Stromal cell of bone marrow (primary cell): ENCODE measurements at regions not wholly inside any gene's neighbourhood (a gene's known extent, or its start where the extent isn't known, plus 50 kb on each side); places are given as distances from the start of the nearest gene placed in this dataset.

Source experiments
- DNase-seq: peaks from one replicate; pipeline ENCODE4 v3.0.0-alpha.2; 2012; ENCODE audit warnings: low read depth

DNA sequence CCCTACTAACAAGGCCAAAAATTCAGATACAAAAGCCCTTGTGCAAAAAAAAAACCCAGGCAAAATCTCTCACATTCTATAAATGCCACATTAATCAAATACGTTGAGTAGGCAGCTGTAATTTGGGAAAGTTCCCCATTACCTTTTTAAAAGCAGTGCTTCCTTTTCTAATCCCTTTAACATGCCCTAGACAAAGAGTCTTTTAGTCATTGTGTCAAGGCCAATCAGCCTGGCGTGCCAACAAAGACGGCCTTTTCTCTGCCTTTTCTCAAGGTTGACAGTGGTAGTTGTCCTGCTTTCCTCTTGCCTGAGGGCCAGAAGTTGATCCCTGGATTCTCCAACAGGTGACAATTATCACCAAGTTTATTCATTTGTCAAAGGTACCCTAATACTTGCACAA lies 62.5 kb upstream of the METAP2 start:
- no peak for DNase-seq

DNA sequence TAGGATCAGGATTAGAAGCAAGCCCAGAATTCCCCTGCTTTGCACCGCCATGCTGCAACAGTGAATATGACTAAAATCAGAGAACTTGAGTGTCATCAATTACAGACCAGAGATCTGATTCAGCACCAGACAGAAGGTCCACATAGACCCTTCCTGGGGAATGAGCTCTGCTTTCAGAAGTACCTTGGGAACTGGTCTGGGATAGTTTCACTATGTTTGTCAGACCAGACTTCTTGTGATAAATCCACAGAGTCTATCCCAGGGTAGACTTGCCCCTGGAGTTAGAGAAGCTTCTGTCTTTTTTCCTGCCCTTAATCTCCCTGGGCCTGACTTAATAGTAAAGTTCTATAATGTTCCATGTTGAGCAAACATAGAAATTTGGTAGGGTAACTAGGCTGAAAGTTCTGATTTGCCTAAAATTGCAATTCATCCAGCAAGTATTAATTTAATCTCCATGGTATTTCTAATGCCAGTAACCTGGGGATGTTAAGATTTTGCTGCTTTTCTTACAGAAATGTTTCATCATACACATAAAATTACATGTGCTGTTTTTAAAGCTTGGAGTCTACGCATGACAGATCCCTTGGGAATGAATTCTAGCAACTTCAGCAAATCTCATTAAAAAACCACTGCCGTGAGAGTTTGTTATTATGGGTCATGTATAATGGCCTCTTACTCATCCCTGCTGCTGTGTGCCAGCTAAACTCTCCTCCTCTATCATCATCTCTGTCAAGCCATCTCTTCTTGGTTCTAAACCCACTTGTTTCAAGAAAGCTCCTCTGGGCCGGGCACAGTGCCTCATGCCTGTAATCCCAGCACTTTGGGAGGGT lies 61.3 kb upstream of the METAP2 start:
- peak; percentile 98 for DNase-seq

DNA sequence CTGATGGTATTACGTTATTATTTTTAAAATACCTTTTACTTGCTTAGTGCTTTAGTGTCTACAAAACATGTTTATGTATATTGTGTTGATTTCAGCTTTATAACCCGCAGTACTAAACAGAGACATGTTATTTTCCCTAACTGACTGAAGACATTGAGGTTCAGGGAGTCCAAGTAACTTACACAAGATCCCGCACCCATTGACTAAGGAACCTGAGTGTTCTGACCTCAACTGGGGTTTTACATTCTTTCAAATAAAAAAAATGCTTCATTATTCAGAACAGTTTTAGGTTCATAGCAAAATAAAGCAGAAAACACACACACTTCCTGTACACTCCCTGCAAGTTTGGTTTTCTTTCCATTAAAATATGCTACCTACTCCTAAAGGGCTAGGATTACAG lies 60.4 kb upstream of the METAP2 start:
- peak; percentile 39 for DNase-seq

DNA sequence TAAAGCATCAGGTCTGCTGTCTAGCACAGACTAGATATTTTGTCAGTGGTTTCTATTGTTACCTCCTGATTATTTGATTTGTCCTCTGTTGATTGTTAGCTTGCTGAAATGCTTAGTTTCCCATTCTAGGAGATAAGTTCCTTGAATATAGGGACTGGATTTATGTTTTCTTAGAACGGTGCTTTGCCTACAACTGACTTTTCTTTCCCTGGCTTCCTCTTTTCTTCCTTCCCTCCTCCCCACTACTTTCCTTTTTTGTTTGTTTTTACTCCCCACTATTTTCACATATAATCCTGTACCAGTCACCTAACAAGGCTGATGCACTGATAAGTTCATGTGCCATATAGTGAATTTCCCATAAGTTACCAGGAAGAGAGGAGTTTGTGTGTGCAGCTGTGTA lies 58.5 kb upstream of the METAP2 start:
- no peak for DNase-seq

DNA sequence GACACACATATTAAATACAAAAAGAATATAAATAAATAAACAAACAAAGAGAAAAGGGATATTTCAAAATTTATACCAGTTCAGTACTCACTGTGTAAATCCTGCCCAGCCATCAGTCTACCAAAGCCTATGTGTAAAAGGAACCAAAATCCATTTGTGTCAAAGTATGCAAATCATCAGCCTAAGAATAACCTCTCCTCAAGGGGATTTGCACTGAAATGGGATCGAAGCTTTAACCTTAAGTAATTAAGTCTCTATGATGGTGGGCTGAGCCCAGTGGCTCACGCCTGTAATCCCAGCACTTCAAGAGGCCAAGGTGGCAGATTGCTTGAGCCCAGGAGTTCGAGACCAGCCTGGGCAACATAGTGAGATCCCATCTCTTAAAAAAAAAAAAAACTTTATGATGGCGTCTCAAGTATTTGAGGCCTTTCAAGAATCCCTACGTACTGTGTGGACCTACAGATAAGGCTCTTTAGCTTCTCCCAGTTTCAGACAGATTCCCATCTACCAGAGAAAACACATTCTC lies 57.8 kb upstream of the METAP2 start:
- no peak for DNase-seq

DNA sequence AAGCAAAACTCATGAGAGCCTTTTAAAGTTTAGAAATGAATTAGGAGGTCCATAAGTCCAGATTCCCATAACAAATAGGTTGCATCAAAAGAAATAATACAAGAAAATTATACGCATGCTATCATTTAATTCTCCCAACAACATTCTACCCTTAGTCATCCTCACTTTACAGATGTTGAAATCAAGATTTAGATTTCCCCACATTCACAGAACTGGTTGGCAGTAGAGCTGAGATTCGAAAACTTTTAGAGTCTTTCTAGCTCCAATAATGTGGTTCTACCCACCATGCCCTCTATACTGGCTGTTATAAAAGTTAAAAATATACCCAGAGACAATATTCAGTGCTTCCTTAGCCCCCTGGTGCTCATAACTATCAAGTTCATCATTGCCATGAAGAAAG lies 56.6 kb upstream of the METAP2 start:
- DNase-seq = peak; percentile 36

DNA sequence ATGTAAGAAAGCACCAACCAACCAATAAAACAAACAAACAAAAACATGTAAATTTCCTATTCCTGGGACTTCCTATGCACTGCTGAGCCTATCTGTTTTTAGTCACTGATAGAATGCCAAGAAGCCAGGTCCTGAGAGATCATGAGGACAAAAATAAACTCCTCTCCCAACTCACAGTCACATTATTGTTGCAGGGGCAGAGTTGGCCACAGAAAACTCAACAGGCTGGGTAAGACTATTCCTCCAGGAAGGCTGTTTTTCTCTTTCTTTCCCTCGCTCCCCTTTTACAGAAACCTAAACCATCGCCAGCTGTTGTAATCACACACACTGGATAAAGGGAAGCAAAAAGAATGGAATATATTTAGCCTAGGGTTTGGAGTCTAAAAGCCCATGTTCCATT lies 55.8 kb upstream of the METAP2 start:
- DNase-seq = no peak
